ENCODE measurements at regions not wholly inside any gene's neighbourhood (a gene's known extent, or its start where the extent isn't known, plus 50 kb on each side); places are given as distances from the start of the nearest gene placed in this dataset.
"Not testable (repeated sequence)": the region's sequence is repeated elsewhere in the genome, so short reads cannot be mapped to it uniquely, and the experiment has no call there.

DNA sequence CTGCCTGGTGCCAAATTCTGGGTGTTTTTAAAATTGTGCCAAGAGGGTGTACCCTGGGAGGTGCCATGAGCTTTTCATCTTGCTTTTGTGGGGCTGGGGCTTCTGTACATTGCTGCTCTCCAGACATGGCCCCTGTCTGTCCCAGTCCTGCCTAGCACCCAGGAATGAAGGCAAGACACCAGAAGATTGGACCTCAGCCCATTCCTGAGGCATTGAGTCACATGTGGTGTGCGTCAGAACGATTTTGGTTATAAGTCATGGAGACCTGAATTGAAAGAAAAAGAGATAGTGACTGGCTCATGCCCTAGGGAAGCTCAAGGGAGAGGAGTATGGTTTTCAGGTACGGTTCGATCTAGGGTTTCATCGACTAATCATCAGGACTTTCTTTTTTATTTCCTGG, 493.2 kb downstream of the TYW1 start:
- intact Hi-C loops (cut with micrococcal nuclease; ENCODE audit: unreplicated experiment): loop anchor here (10.0 kb wide), 1 partner anchor 115 kb away; no protein-coding TSS in a partner anchor
- H3K9me3 ChIP-seq (ENCODE audit: low read depth, low read length, poor library complexity, severe bottlenecking): no peaks in the 10 kb centered on the region
- peaks cover under 1% of the 10 kb centered on the region for H3K4me1 ChIP-seq (ENCODE audit: insufficient read depth, low read length, poor library complexity, severe bottlenecking)
- no peaks in the 10 kb centered on the region for H3K27me3 ChIP-seq (replicated peaks; ENCODE audit: insufficient read depth, low read depth, low read length, poor library complexity)
- ChIA-PET POLR2A (ENCODE audit: low non-redundant PET) (no interaction called here), CTCF (no interaction called here)
- no peak overlapping the region for H3K27ac ChIP-seq (ENCODE audit: low read depth, low read length, poor library complexity, severe bottlenecking)
- no peak overlapping the region for H3K4me3 ChIP-seq (ENCODE audit: low read depth, low read length, poor library complexity, severe bottlenecking)
- no peaks in the 10 kb centered on the region for H3K36me3 ChIP-seq (ENCODE audit: insufficient read depth, low read length, poor library complexity, severe bottlenecking)
- BruUV-seq (replicated peaks): no TSS peak
- TF ChIP-seq, protein P1, sequence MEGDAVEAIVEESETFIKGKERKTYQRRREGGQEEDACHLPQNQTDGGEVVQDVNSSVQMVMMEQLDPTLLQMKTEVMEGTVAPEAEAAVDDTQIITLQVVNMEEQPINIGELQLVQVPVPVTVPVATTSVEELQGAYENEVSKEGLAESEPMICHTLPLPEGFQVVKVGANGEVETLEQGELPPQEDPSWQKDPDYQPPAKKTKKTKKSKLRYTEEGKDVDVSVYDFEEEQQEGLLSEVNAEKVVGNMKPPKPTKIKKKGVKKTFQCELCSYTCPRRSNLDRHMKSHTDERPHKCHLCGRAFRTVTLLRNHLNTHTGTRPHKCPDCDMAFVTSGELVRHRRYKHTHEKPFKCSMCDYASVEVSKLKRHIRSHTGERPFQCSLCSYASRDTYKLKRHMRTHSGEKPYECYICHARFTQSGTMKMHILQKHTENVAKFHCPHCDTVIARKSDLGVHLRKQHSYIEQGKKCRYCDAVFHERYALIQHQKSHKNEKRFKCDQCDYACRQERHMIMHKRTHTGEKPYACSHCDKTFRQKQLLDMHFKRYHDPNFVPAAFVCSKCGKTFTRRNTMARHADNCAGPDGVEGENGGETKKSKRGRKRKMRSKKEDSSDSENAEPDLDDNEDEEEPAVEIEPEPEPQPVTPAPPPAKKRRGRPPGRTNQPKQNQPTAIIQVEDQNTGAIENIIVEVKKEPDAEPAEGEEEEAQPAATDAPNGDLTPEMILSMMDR (conservative IDR thresholded peaks at IDR 0.05; ENCODE audit: low read depth, low read length): no peak
- no peak for DNase-seq (ENCODE audit: low spot score)

GRCh38 chr7:67493366-67493765, 496.7 kb downstream of the TYW1 start:
- TF ChIP-seq, protein P1 (conservative IDR thresholded peaks at IDR 0.05; ENCODE audit: low read depth, low read length): no peak
- no peak for TF ChIP-seq EZH2 (IDR thresholded peaks at IDR 0.05; ENCODE audit: borderline replicate concordance, low read depth, low read length, poor library complexity, severe bottlenecking)
- BruUV-seq (replicated peaks): no TSS peak
- ChIA-PET POLR2A (ENCODE audit: low non-redundant PET) (no interaction called here), CTCF (no interaction called here)
- intact Hi-C loops (cut with micrococcal nuclease; ENCODE audit: unreplicated experiment): no loop called here
- H3K4me3 ChIP-seq (ENCODE audit: low read depth, low read length, poor library complexity, severe bottlenecking): no peak overlapping the region
- H3K27ac ChIP-seq (ENCODE audit: low read depth, low read length, poor library complexity, severe bottlenecking): no peak overlapping the region
- H3K9me3 ChIP-seq (ENCODE audit: low read depth, low read length, poor library complexity, severe bottlenecking): no peaks in the 10 kb centered on the region
- no peaks in the 10 kb centered on the region for H3K36me3 ChIP-seq (ENCODE audit: insufficient read depth, low read length, poor library complexity, severe bottlenecking)
- H3K4me1 ChIP-seq (ENCODE audit: insufficient read depth, low read length, poor library complexity, severe bottlenecking): no peaks in the 10 kb centered on the region
- DNase-seq (ENCODE audit: low spot score): no peak
- no peaks in the 10 kb centered on the region for H3K27me3 ChIP-seq (replicated peaks; ENCODE audit: insufficient read depth, low read depth, low read length, poor library complexity)

DNA sequence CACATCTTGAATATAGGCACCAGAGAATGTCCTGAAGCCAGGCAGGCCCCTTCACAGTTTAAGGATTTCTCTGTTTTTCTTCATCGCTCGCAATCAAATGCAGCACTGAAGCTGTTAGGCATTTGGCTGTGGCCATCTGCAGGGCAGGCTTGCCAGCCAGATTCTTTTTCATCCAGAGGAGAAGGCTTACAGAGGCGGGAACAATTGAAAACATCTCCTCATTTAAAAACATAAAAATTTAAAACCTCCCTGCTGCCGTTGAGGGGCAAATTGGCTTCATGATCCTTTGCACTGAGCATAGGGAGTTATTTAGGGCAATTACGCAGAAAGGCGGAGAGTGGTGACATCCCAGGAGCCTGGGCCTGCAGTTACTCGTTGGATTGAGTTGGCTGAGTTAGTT, 500.0 kb downstream of the TYW1 start:
- no peaks in the 10 kb centered on the region for H3K9me3 ChIP-seq (ENCODE audit: low read depth, low read length, poor library complexity, severe bottlenecking)
- intact Hi-C loops (cut with micrococcal nuclease; ENCODE audit: unreplicated experiment): no loop called here
- no peaks in the 10 kb centered on the region for H3K27me3 ChIP-seq (replicated peaks; ENCODE audit: insufficient read depth, low read depth, low read length, poor library complexity)
- CTCF ChIA-PET: no interaction called here
- H3K4me3 ChIP-seq (ENCODE audit: low read depth, low read length, poor library complexity, severe bottlenecking): no peak overlapping the region
- no peaks in the 10 kb centered on the region for H3K4me1 ChIP-seq (ENCODE audit: insufficient read depth, low read length, poor library complexity, severe bottlenecking)
- no TSS peak for BruUV-seq (replicated peaks)
- TF ChIP-seq, protein P1 (conservative IDR thresholded peaks at IDR 0.05; ENCODE audit: low read depth, low read length): no peak
- no peak for TF ChIP-seq EZH2 (IDR thresholded peaks at IDR 0.05; ENCODE audit: borderline replicate concordance, low read depth, low read length, poor library complexity, severe bottlenecking)
- POLR2A ChIA-PET (ENCODE audit: low non-redundant PET): no interaction called here
- H3K27ac ChIP-seq (ENCODE audit: low read depth, low read length, poor library complexity, severe bottlenecking): no peak overlapping the region
- no peak for DNase-seq (ENCODE audit: low spot score)
- H3K36me3 ChIP-seq (ENCODE audit: insufficient read depth, low read length, poor library complexity, severe bottlenecking): no peaks in the 10 kb centered on the region

DNA sequence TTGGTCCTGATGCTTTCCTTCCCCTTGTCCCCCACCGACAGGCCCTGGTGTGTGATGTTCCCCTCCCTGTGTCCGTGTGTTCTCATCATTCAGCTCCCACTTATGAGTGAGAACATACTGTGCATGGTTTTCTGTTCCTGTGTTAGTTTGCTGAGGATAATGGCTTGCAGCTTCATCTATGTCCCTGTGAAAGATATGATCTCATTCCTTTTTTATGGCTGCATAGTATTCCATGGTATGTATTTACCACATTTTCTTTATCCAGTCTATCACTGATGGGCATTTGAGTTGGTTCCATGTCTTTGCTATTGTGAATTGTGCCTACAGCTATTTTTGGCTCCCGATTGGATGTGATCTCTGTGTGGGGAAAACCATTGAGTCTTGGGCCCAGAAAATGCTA, 501.3 kb downstream of the TYW1 start:
- DNase-seq (ENCODE audit: low spot score); H3K4me1 ChIP-seq (ENCODE audit: insufficient read depth, low read length, poor library complexity, severe bottlenecking); H3K4me3 ChIP-seq (ENCODE audit: low read depth, low read length, poor library complexity, severe bottlenecking); CTCF ChIA-PET; H3K9me3 ChIP-seq (ENCODE audit: low read depth, low read length, poor library complexity, severe bottlenecking); BruUV-seq (replicated peaks); H3K36me3 ChIP-seq (ENCODE audit: insufficient read depth, low read length, poor library complexity, severe bottlenecking); intact Hi-C loops (cut with micrococcal nuclease; ENCODE audit: unreplicated experiment); H3K27me3 ChIP-seq (replicated peaks; ENCODE audit: insufficient read depth, low read depth, low read length, poor library complexity); POLR2A ChIA-PET (ENCODE audit: low non-redundant PET); H3K27ac ChIP-seq (ENCODE audit: low read depth, low read length, poor library complexity, severe bottlenecking): not testable (repeated sequence)

Measured in A673 (cell line).